GM21619 (cell line): ENCODE measurements at regions not wholly inside any gene's neighbourhood (a gene's known extent, or its start where the extent isn't known, plus 50 kb on each side); places are given as distances from the start of the nearest gene placed in this dataset.

Source experiments
- ATAC-seq: cut with Tn5 transposase; IDR thresholded peaks from one replicate; pipeline ENCODE4 v1.9.1; 2021; ENCODE audit not compliant: unreplicated experiment

DNA sequence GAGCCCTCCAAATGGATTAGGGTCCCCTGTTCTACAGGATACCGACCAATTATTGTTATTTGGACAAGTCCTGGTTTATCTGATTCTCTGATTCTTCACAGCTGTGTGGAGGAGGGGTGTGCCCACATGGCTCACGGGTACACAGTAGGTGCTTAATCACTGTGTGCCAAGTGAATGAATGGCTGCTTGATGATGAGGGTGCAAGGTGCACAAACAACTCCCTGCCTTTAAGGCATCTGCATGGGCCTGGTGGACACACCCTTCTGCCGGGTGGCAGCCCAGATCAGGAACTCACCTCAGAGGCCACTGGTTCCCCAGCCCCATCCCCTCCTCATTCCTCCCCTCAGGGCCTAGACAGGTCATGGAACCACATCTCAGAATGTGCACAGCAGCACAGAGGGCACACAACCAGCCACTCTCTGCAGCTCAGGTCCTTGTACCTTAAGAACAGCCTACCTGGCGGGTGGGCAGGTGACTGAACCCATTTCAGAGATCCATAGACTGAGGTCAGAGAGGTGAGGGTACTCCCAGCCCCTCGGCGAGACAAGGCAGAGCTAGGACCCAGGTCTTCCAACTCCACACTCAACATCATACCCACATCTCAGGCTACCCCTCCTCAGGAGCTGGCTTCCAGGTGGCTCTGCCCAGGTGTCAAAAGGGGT, 50.3 kb downstream of the SHANK2 start:
- no peak for ATAC-seq

DNA sequence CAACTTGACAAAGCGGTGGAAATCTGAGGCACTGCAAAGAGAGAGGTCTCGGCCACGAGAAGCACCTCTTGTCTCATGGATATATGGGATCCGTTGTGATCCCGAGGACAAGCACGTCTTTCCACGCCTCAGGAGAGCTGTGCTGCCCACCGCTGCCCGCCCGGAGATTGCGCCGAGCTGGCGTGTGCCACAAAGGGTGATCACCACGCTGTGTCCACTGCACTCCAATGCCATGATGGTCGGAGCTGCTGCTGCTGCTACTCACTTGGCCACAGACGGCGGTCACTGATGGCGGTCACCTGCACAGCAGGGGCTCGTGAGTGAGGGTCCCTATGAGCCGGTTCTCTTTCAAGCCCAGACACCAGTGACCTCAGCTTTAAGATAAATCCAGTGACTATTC, 51.1 kb downstream of the SHANK2 start:
- ATAC-seq = no peak

DNA sequence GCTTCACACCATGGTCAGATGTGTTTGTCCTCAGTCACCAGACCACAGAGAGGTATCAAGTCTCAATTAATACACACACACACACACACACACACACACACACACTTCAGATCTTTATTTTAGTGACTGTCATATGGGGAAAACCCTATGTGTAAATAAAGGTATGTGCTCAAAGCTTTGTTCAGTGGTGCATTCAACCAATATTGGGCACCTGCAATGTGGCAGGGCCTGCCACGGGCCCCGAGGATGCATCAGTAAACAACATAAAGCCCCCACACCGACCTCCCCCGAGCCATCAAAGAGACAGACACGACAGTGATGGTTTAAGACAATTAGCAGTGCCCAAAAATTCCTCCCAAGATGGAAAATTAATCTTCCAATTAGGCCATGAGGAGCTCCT, 51.6 kb downstream of the SHANK2 start:
- ATAC-seq = no peak

DNA sequence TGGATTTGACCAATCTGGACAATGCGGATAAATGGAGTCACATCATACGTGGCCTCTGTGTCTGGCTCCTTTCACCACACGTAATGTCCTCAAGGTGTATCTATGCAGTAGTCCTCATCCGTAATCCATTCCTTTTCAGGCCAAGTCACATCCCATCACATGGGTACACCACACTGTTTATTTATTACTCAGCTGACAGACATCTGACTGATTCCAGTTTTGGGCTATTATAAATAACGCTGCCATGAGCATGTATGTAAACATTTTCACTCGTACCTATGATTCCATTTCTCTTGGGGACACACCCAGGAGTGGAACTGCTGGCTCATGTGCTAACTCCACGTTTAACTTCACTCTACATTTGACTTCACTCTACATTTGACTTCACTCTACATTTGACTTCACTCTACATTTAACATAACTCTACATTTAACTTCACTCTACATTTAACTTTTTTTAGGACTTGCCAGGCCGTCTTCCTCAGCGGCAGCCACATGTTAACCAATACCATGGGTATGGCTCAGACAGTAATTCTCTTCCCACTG, 52.1 kb downstream of the SHANK2 start:
- ATAC-seq = no peak

DNA sequence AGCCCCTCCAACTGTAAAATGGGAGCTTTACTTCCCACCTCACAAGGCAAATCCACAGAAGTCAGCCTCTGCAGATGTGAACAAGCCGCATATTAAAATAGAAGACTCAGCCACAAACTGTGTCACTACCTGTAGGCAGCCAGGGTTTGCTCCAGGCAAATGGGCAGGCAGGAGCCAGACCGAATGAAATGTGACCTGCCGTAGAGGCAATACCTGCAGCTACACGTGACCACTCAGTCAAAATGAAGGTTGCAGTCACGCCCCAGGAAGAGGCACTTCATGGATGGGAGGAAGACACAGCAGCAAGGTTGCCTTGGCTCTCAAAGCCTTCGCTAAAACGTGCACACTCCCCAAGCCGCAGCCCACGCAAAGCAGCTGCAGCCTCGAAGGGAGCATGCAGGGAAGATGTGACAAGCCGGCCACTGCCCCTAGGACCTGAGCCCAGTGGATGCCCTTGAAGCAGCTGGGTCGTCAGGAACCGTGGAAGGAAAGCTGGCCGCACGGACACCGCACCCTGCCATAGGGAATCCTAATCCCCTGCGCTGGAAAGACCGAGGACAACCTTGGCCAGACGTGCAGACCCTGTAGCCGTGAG, 53.1 kb downstream of the SHANK2 start:
- no peak for ATAC-seq

DNA sequence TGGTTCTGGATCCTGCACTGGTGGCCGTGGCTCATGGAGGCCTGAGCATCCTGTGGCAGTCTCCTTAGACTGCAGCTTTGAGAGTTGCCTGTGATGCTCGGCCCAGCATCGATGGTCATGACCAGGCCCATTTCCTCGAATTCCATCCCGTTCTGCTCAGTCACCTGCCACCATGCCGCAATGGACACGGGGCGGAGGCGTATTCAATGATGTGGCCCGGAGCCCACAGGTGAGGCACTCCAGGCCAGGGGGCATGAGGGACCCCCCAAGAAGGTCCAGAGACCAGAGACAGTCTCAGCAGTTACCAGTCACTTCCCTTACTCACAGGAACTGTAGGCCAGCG, 53.6 kb downstream of the SHANK2 start:
- ATAC-seq = no peak

DNA sequence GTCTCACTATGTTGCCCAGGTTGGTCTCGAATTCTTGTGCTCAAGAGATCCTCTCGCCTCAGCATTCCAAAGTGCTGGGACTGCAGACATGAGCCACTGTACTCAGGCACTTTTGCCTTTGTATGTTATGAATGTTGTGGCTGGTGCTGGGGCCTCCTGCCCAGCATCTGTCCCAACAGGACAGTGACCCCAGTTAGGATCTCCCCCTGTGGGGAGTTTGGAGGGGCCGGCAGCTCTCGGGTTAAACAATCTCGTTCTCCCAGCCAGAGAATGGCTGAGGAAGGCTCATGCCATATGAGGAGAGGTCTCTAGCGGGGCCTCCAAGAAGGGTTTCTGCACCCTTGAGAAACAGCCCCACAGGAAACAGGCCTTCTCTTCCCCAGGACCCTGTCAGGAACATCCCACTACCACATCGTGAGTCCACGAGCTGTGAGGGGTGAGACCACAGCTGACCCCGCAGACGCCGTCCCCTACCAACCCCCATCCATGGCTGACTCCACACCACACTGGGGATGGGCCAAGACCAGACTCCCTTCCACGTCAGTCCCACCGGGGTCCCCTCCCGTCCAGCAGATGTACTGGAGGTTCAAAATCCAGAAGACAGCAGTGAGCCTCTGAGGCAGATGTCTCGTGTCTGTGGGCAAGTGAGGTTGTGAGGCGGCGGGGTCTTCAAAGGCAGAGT, 54.1 kb downstream of the SHANK2 start:
- ATAC-seq = no peak

DNA sequence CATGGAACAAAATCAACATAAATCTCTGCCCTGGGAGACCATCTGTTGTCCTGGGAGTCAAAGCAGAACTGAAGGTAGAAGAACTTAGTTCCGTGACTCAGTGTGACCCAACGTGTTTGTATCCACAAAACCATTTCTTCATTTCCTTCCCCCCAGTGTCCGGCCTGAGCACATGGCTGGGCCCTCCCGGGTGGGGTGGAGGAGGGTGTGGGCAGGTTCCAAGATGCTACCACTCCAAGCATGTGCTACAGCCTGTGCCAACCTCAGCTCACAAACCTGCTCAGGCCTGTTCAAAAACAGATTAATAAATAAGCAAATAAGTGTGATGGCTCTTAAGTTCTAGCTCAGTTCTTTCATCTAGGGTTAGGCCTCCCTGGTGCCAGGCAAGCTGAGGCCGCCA, 55.3 kb downstream of the SHANK2 start:
- no peak for ATAC-seq

DNA sequence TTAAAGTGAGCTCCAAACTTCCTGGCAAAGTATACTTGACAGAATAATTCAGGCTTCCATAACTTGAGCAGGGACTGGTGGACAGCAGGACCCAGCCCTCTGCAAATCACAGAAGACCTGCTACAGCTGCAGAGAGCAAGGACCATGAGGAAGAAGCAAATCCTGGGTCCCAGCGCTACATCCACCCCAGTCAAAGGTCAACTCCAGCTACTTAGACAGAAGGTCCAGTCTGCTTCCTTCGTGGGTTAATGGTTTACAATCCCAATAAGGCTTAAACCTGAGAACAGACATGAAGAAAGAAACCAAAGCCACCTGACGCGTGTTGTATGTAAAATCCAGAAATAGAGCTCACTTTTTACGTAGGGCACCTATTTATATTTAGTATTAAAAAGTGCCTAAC, 57.7 kb downstream of the SHANK2 start:
- no peak for ATAC-seq

DNA sequence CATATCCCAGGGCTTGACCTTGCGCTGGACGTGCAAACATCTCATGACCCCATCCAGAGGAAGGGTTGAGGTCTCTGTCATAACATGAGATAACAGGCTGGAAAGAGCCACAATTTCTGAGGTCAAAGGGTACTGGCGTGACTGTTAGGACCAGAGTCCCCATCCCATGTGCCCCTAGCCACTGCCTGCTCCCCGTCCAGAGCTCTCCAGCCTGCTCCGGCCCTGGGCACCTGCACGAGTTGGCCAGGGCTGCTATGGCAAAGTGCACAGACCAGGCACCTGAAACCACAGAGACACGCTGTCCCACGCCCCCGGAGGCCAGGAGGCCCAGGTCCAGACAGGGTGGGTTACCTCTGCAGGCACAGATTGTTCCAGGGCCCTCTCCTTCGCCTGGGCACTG, 58.9 kb downstream of the SHANK2 start:
- no peak for ATAC-seq

DNA sequence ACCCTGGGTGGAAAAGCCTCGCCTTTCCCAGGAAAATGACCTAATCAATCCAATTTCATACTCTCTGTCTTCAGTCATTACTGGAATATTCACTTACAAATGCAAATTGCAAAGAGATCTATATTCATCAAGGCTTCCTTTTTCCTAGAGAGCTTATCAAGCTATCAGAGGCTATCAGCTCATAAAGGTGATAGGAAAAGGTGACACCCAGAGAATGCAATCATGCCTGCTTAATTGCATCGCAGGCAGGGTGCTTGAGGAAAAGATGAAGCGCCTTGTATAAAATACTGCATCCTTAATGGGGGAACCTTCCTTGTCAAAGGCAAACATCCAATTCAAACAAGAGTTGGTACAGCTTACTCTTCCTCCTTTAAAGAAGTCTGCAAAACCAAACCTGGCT, 59.7 kb downstream of the SHANK2 start:
- ATAC-seq = no peak

DNA sequence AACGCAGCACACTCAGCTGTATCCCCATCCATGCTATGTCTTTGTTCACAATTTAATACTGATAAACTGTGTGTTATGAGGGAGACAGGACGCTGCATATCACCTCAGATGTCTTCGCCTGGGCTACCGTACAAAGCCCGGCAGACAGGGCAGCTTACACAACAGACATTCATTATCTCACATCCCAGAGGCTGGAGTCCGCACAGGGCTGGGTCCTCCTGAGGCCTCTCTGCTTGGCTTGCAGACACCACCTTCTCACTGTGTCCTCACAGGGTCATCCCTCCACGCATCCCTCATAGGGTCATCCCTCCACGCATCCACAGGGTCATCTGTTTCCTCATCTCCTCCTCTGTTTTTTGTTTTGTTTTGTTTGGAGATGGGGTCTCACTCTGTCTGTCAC, 61.2 kb downstream of the SHANK2 start:
- ATAC-seq = no peak

DNA sequence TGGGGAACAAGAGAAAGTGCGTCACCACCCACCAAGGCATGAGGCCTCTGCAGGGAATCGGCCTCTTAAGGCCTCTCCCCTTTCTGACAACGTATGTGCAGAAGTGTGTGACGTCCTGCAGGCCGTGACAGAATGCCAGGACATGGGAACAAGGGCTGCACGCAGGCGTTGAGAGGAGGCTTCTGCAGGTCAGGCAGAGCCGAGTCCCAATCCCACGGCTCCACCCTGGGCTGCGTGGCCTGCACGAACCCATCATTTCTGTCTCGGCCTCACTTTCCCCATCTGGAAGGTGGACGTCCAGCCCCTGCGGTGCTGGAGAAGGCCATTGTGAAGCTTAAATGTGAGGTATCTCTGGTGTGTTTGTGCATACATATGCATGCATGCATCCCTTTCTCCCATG, 61.8 kb downstream of the SHANK2 start:
- no peak for ATAC-seq

DNA sequence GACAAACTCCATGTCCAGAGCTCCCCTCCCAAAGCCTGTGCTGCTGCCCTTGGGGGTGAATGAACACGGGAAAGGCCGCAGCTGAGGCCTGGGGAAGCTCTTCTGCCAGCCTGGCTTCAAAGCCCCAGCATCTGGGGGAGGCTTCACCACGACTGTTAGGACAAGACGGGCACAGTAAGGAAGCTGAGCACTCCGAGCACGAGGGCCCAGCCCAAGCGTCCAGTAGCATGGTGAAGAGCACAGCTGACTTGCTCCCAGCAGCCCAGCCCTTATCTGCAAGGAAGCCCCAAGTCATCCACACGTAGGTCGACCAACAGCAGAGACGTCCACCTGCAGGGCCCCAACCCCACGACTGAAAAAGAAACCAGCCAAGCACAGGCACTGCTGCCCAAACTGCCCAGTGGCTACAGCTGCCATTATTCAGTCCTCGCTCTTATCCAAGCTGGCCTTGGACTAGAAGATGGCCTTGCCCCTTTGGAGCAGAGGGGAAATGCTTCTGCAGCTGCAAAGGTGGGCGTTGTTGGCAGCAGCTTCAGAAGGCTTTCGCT, 62.5 kb downstream of the SHANK2 start:
- no peak for ATAC-seq

DNA sequence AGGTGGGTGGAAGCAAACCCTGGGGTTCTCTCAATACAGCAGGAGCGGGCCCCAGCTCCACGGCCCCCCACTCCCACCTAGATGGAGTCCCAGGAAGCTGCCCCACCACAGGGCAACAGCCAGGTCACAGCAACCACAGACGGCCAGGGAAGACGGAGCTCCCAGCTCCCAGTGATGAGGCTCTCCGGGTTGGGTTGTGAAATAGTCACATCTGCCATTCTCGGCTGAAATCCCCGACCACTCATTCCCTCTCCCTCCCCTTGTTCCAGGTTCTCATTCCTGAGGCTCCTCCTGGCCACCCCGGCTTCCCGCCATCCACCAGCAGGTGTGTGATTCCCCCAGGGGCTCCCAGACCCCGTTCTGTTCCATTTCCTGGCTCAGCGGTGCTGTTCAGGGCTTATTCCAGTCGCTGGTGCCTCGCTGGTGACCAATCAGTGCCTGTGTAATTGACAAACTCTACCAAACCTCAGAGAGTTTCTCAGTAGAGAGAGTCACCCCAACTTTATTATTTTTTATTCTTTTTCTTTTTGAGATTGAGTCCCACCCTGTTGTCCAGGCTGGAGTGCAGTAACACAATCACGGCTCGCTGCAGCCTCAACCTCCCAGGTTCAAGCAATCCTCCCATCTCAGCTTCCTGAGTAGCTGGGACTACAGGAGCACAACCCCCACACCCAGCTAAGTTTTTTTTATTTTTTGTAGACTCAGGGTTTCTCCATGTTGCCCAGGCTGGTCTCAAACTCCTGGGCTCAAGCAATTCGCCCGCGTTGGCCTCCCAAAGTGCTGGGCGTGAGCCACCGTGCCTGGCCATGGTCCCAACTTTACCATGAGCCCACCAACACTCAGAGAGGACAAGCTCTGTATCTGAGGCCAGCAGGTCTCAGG, 63.2 kb downstream of the SHANK2 start:
- ATAC-seq = no peak

DNA sequence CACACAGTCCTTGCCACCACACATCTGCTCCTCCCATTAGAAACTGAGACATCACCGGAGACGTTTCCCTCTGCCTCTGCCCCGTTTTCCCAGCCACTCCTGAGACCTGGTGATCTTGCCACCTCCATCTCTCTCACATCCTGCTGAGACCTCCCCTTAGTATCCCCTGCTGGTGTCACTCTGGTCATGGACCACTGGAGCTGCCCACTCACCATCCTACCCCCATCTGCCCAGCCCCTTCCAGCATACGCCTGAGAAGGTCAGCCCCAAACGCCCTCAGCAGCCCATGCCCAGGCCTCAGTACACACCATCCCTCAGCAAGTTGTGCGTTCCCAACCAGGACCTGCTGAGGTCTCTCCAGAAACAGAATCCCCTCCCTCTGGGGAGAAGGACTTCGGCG, 64.3 kb downstream of the SHANK2 start:
- ATAC-seq = no peak

DNA sequence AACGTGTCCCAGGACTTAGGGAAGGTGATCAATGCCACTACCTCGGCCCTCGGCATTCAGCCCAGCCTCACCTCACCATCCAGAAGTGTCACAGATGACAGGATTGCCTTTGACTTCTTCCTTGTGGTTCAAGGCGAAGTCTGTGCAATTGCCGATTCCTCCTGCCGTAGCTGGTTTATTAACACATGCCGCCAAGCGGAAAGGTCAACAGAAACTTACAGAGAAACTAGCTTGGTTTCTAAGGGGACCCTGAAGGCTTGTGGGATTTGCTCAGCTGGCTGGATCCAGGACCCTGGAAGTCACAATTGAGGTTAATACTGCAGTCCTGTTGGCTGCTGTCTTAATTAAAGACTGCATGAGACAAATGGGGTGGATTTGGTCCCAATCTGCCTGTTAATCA, 65.6 kb downstream of the SHANK2 start:
- ATAC-seq = no peak

DNA sequence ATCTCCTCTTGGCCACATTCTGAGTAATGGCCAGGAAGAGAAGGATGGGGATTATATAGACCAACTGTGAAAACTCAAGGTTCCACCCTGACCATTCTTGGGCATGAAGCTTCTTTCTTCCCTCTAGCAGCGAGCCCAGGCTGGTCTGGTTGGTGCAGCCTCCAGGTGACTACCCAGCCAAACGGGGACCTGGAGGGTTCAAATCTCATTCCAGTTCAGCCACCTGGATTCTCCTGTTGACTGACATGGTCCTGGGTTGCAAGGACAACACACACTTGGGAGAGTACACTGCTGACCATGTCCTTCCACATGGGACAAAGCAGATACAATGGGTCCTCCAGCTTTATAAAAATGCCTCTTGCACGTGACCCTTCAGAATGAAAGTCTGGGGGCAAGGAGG, 67.0 kb downstream of the SHANK2 start:
- no peak for ATAC-seq

DNA sequence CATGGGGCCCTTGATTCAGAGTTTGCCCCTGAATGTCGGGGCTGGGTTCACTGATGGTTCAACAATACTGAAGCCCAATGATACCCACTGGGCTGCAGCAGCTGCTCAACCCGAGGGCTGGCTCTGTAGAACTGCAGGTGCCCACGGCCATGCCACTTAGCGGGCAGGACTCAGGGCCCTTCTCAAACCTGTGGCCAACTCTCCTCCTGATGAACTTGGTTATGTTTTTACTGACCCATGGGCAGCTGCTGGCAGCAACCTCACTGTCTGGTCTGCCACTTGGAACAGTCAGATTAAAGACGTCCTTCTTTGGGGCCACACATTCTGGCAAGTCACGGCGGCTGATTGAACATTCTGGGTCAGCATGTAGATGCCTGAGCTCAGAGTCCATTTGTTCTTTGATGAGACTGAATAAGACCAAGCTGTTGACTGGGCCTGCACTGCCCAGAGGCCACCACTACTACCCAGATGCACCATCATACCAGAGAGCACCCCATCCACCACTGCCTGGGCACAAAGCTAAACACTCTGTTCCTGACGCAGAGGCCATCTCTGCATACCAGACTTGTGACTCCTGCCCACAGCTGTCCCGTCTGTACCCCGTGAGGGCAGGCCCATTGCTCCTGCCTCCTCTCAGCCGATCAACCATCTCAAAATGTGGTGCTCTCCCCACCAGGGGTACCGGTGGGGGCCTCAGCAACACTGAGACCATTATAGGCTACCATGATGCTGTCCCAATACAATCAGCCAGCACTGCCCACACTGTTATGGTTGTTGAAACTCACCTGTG, 67.8 kb downstream of the SHANK2 start:
- ATAC-seq = no peak

DNA sequence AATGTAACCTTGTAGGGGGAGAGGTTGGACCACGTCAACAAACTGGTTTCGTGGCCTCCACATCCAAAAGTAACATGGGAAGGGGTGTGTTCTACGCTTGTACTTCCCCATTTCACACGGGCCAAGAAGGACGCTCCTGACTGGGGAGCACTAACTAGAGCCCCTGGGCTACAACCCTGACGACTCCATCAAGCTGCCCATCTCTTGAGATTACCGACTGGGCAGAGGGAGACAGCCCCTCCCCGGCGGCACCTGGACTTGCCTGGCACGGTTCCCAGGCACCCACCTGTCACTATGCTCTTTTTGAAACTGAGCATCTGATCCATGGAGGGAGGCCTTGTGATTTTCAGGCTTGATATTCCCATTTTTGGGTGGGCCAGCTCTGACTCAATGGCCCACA, 68.5 kb downstream of the SHANK2 start:
- no peak for ATAC-seq
